MM.1S (cell line): ENCODE measurements at regions not wholly inside any gene's neighbourhood (a gene's known extent, or its start where the extent isn't known, plus 50 kb on each side); places are given as distances from the start of the nearest gene placed in this dataset.

ENCODE experiments used
- CTCF ChIP-seq: fragments of 300-600 bp; sonication (generic); IDR thresholded peaks from 2 replicates; pipeline ENCODE4 v1.5.1; 2016; ENCODE audit warnings: antibody characterized with exemption, low read length, mixed read lengths
- EZH2 ChIP-seq: fragments of 300-600 bp; sonication (generic); optimal IDR thresholded peaks from 2 replicates; pipeline ENCODE3; 2017; ENCODE audit warnings: low read depth, mild to moderate bottlenecking, antibody characterized with exemption, low read length, mixed read lengths
- EZH2phosphoT487 ChIP-seq: fragments of 300-600 bp; sonication (generic); IDR thresholded peaks from 2 replicates; pipeline ENCODE4 v1.6.1; 2018; ENCODE audit warnings: antibody characterized with exemption, low read length

GRCh38 chr9:524008-524407, 309.3 kb downstream of the DOCK8 start:
- TF ChIP-seq EZH2, result no peak
- no peak for TF ChIP-seq CTCF
- TF ChIP-seq EZH2phosphoT487, result no peak
